ENCODE measurements at regions not wholly inside any gene's neighbourhood (a gene's known extent, or its start where the extent isn't known, plus 50 kb on each side); places are given as distances from the start of the nearest gene placed in this dataset.

GRCh38 chr7:118046086-118046485, 137.9 kb upstream of the LSM8 start:
- Histone ChIP-seq H2BK5ac (ENCODE audit: low read length) (no peak overlapping the region), H3K9ac (ENCODE audit: low read depth, low read length, poor library complexity) (no peak overlapping the region), H3K23ac (ENCODE audit: low read depth, low read length, poor library complexity) (no peak overlapping the region), H3K4me2 (ENCODE audit: insufficient read depth, low read length, poor library complexity, severe bottlenecking) (no peak overlapping the region), H3K4me1 (ENCODE audit: control insufficient read depth in 2 of 2, insufficient read depth in 1 of 2, low read depth in 1 of 2, low read length in 2 of 2) (no peaks in the 10 kb centered on the region), H4K8ac (ENCODE audit: low read depth, low read length) (no peak overlapping the region), H3K14ac (ENCODE audit: low read length) (no peak overlapping the region), H2BK15ac (ENCODE audit: low read length) (no peak overlapping the region), H2BK12ac (ENCODE audit: low read length) (no peak overlapping the region), H4K91ac (ENCODE audit: low read depth, low read length, poor library complexity) (no peak overlapping the region), H3K4me3 (ENCODE audit: low read length in 2 of 2) (no peak overlapping the region), H3K9me3 (replicated peaks in 1 of 2; ENCODE audit: control insufficient read depth in 2 of 2, insufficient read depth in 1 of 2, low read depth in 1 of 2, low read length in 2 of 2) (no peaks in the 10 kb centered on the region), H2BK120ac (ENCODE audit: low read depth, low read length) (no peak overlapping the region), H2AK5ac (ENCODE audit: low read depth, low read length) (no peak overlapping the region), H2AFZ (ENCODE audit: low read length) (no peak overlapping the region), H3K79me1 (ENCODE audit: low read depth, low read length) (no peaks in the 10 kb centered on the region), H3K27ac (replicated peaks; ENCODE audit: low read length) (no peak overlapping the region), H3K4ac (ENCODE audit: low read length) (no peak overlapping the region), H3K36me3 (replicated peaks in 1 of 2; ENCODE audit: control insufficient read depth in 2 of 2, insufficient read depth in 2 of 2, low read length in 2 of 2) (no peaks in the 10 kb centered on the region), H3K27me3 (ENCODE audit: control insufficient read depth in 3 of 3, insufficient read depth in 3 of 3, low read depth in 1 of 3, low read length in 3 of 3) (no peaks in the 10 kb centered on the region), H3K18ac (ENCODE audit: low read length) (no peak overlapping the region)
- WGBS, 2 donors (ENCODE audit: extremely low coverage in 2 of 2, insufficient read length in 2 of 2, insufficient replicate concordance in 1 of 2) = no CpG with 5 or more reads among the region's 2 CpGs
- DNase-seq (ENCODE audit: low spot score) = no peak

GRCh38 chr7:118046801-118047200, 137.2 kb upstream of the LSM8 start:
- H3K18ac ChIP-seq (ENCODE audit: low read length) = no peak overlapping the region
- H3K27me3 ChIP-seq (ENCODE audit: control insufficient read depth in 3 of 3, insufficient read depth in 3 of 3, low read depth in 1 of 3, low read length in 3 of 3) = no peaks in the 10 kb centered on the region
- WGBS, 2 donors (ENCODE audit: extremely low coverage in 2 of 2, insufficient read length in 2 of 2, insufficient replicate concordance in 1 of 2) = no CpG with 5 or more reads among the region's 2 CpGs
- no peaks in the 10 kb centered on the region for H3K36me3 ChIP-seq (replicated peaks in 1 of 2; ENCODE audit: control insufficient read depth in 2 of 2, insufficient read depth in 2 of 2, low read length in 2 of 2)
- H2AK5ac ChIP-seq (ENCODE audit: low read depth, low read length) = no peak overlapping the region
- H2BK12ac ChIP-seq (ENCODE audit: low read length) = no peak overlapping the region
- H3K9me3 ChIP-seq (replicated peaks in 1 of 2; ENCODE audit: control insufficient read depth in 2 of 2, insufficient read depth in 1 of 2, low read depth in 1 of 2, low read length in 2 of 2) = no peaks in the 10 kb centered on the region
- no peak overlapping the region for H2AFZ ChIP-seq (ENCODE audit: low read length)
- no peak overlapping the region for H3K27ac ChIP-seq (replicated peaks; ENCODE audit: low read length)
- H3K79me1 ChIP-seq (ENCODE audit: low read depth, low read length) = no peaks in the 10 kb centered on the region
- no peak overlapping the region for H3K9ac ChIP-seq (ENCODE audit: low read depth, low read length, poor library complexity)
- H3K4ac ChIP-seq (ENCODE audit: low read length) = no peak overlapping the region
- no peak overlapping the region for H4K8ac ChIP-seq (ENCODE audit: low read depth, low read length)
- H2BK5ac ChIP-seq (ENCODE audit: low read length) = no peak overlapping the region
- no peak overlapping the region for H2BK120ac ChIP-seq (ENCODE audit: low read depth, low read length)
- no peak for DNase-seq (ENCODE audit: low spot score)
- no peak overlapping the region for H4K91ac ChIP-seq (ENCODE audit: low read depth, low read length, poor library complexity)
- H3K14ac ChIP-seq (ENCODE audit: low read length) = no peak overlapping the region
- H3K4me1 ChIP-seq (ENCODE audit: control insufficient read depth in 2 of 2, insufficient read depth in 1 of 2, low read depth in 1 of 2, low read length in 2 of 2) = no peaks in the 10 kb centered on the region
- H3K4me2 ChIP-seq (ENCODE audit: insufficient read depth, low read length, poor library complexity, severe bottlenecking) = no peak overlapping the region
- H3K23ac ChIP-seq (ENCODE audit: low read depth, low read length, poor library complexity) = no peak overlapping the region
- H3K4me3 ChIP-seq (ENCODE audit: low read length in 2 of 2) = no peak overlapping the region
- H2BK15ac ChIP-seq (ENCODE audit: low read length) = no peak overlapping the region

GRCh38 chr7:118052336-118052735, 131.6 kb upstream of the LSM8 start:
- no peaks in the 10 kb centered on the region for H3K79me1 ChIP-seq (ENCODE audit: low read depth, low read length)
- H3K23ac ChIP-seq (ENCODE audit: low read depth, low read length, poor library complexity) = no peak overlapping the region
- H2AFZ ChIP-seq (ENCODE audit: low read length) = no peak overlapping the region
- no peak overlapping the region for H2BK5ac ChIP-seq (ENCODE audit: low read length)
- no peaks in the 10 kb centered on the region for H3K4me1 ChIP-seq (ENCODE audit: control insufficient read depth in 2 of 2, insufficient read depth in 1 of 2, low read depth in 1 of 2, low read length in 2 of 2)
- H3K4me3 ChIP-seq (ENCODE audit: low read length in 2 of 2) = no peak overlapping the region
- H2BK12ac ChIP-seq (ENCODE audit: low read length) = no peak overlapping the region
- no peaks in the 10 kb centered on the region for H3K27me3 ChIP-seq (ENCODE audit: control insufficient read depth in 3 of 3, insufficient read depth in 3 of 3, low read depth in 1 of 3, low read length in 3 of 3)
- DNase-seq (ENCODE audit: low spot score) = no peak
- H2AK5ac ChIP-seq (ENCODE audit: low read depth, low read length) = no peak overlapping the region
- no peak overlapping the region for H3K4me2 ChIP-seq (ENCODE audit: insufficient read depth, low read length, poor library complexity, severe bottlenecking)
- H3K18ac ChIP-seq (ENCODE audit: low read length) = no peak overlapping the region
- no peaks in the 10 kb centered on the region for H3K9me3 ChIP-seq (replicated peaks in 1 of 2; ENCODE audit: control insufficient read depth in 2 of 2, insufficient read depth in 1 of 2, low read depth in 1 of 2, low read length in 2 of 2)
- no peak overlapping the region for H3K27ac ChIP-seq (replicated peaks; ENCODE audit: low read length)
- WGBS, 2 donors (ENCODE audit: extremely low coverage in 2 of 2, insufficient read length in 2 of 2, insufficient replicate concordance in 1 of 2) = no CpG with 5 or more reads among the region's 6 CpGs
- H4K8ac ChIP-seq (ENCODE audit: low read depth, low read length) = no peak overlapping the region
- H4K91ac ChIP-seq (ENCODE audit: low read depth, low read length, poor library complexity) = no peak overlapping the region
- H3K14ac ChIP-seq (ENCODE audit: low read length) = no peak overlapping the region
- H2BK15ac ChIP-seq (ENCODE audit: low read length) = no peak overlapping the region
- H2BK120ac ChIP-seq (ENCODE audit: low read depth, low read length) = no peak overlapping the region
- no peak overlapping the region for H3K9ac ChIP-seq (ENCODE audit: low read depth, low read length, poor library complexity)
- H3K36me3 ChIP-seq (replicated peaks in 1 of 2; ENCODE audit: control insufficient read depth in 2 of 2, insufficient read depth in 2 of 2, low read length in 2 of 2) = no peaks in the 10 kb centered on the region
- H3K4ac ChIP-seq (ENCODE audit: low read length) = no peak overlapping the region

GRCh38 chr7:118053353-118053752, 130.6 kb upstream of the LSM8 start:
- no peaks in the 10 kb centered on the region for H3K79me1 ChIP-seq (ENCODE audit: low read depth, low read length)
- H3K27ac ChIP-seq (replicated peaks; ENCODE audit: low read length) = no peak overlapping the region
- no CpG with 5 or more reads among the region's 4 CpGs for WGBS, 2 donors (ENCODE audit: extremely low coverage in 2 of 2, insufficient read length in 2 of 2, insufficient replicate concordance in 1 of 2)
- no peaks in the 10 kb centered on the region for H3K27me3 ChIP-seq (ENCODE audit: control insufficient read depth in 3 of 3, insufficient read depth in 3 of 3, low read depth in 1 of 3, low read length in 3 of 3)
- no peak overlapping the region for H2AFZ ChIP-seq (ENCODE audit: low read length)
- no peak overlapping the region for H2BK12ac ChIP-seq (ENCODE audit: low read length)
- DNase-seq (ENCODE audit: low spot score) = no peak
- no peak overlapping the region for H2BK15ac ChIP-seq (ENCODE audit: low read length)
- H3K4me1 ChIP-seq (ENCODE audit: control insufficient read depth in 2 of 2, insufficient read depth in 1 of 2, low read depth in 1 of 2, low read length in 2 of 2) = no peaks in the 10 kb centered on the region
- H3K9ac ChIP-seq (ENCODE audit: low read depth, low read length, poor library complexity) = no peak overlapping the region
- H3K9me3 ChIP-seq (replicated peaks in 1 of 2; ENCODE audit: control insufficient read depth in 2 of 2, insufficient read depth in 1 of 2, low read depth in 1 of 2, low read length in 2 of 2) = no peaks in the 10 kb centered on the region
- no peak overlapping the region for H3K23ac ChIP-seq (ENCODE audit: low read depth, low read length, poor library complexity)
- H3K4me2 ChIP-seq (ENCODE audit: insufficient read depth, low read length, poor library complexity, severe bottlenecking) = no peak overlapping the region
- H3K4me3 ChIP-seq (ENCODE audit: low read length in 2 of 2) = no peak overlapping the region
- H3K14ac ChIP-seq (ENCODE audit: low read length) = no peak overlapping the region
- no peak overlapping the region for H2AK5ac ChIP-seq (ENCODE audit: low read depth, low read length)
- H4K91ac ChIP-seq (ENCODE audit: low read depth, low read length, poor library complexity) = no peak overlapping the region
- H3K18ac ChIP-seq (ENCODE audit: low read length) = no peak overlapping the region
- H2BK120ac ChIP-seq (ENCODE audit: low read depth, low read length) = no peak overlapping the region
- H3K4ac ChIP-seq (ENCODE audit: low read length) = no peak overlapping the region
- no peak overlapping the region for H4K8ac ChIP-seq (ENCODE audit: low read depth, low read length)
- H3K36me3 ChIP-seq (replicated peaks in 1 of 2; ENCODE audit: control insufficient read depth in 2 of 2, insufficient read depth in 2 of 2, low read length in 2 of 2) = no peaks in the 10 kb centered on the region
- H2BK5ac ChIP-seq (ENCODE audit: low read length) = no peak overlapping the region

Data from neuronal stem cell (in vitro differentiated cells).